MCF 10A (cell line): ENCODE measurements at regions not wholly inside any gene's neighbourhood (a gene's known extent, or its start where the extent isn't known, plus 50 kb on each side); places are given as distances from the start of the nearest gene placed in this dataset.

Source experiments
- BruUV-seq: library from RNA; stranded (reverse); fragments of 400-500 nt; replicated peaks from 2 replicates; lab custom pipeline; 2021; lab: Mats Ljungman, UMichigan
- CTCF ChIA-PET: fragments of 300-600 bp; sonication (Branson Sonifier 250); formaldehyde crosslinking; extraction: SDS; loops from one replicate; lab custom pipeline; 2021; ENCODE audit warnings: antibody characterized with exemption, inconsistent platforms; lab: Yijun Ruan, JAX
- POLR2A ChIA-PET: fragments of 300-600, 350-650 bp; sonication (Branson Sonifier 250); formaldehyde crosslinking; extraction: SDS; loops from one replicate; lab custom pipeline; 2020; ENCODE audit warnings: antibody characterized with exemption, inconsistent platforms; lab: Yijun Ruan, JAX
- DNase-seq: peaks from one replicate; pipeline ENCODE4 v3.0.0-alpha.2; 2018; ENCODE audit not compliant: unreplicated experiment
- H3K27ac Mint-ChIP-seq: one replicate; pipeline ENCODE4 v1.8.0; 2022; ENCODE audit warnings: mild to moderate bottlenecking, low read depth, mixed read lengths; ENCODE audit not compliant: unreplicated experiment
- H3K27me3 Mint-ChIP-seq: one replicate; pipeline ENCODE4 v1.8.0; 2022; ENCODE audit warnings: mixed read lengths; ENCODE audit not compliant: insufficient read depth, unreplicated experiment
- H3K36me3 Mint-ChIP-seq: one replicate; pipeline ENCODE4 v1.8.0; 2022; ENCODE audit warnings: mild to moderate bottlenecking, moderate library complexity, mixed read lengths; ENCODE audit not compliant: insufficient read depth, unreplicated experiment
- H3K4me1 Mint-ChIP-seq: one replicate; pipeline ENCODE4 v1.8.0; 2022; ENCODE audit warnings: mixed read lengths; ENCODE audit not compliant: insufficient read depth, unreplicated experiment
- H3K4me3 Mint-ChIP-seq: one replicate; pipeline ENCODE4 v1.8.0; 2022; ENCODE audit warnings: mild to moderate bottlenecking, moderate library complexity, mixed read lengths; ENCODE audit not compliant: unreplicated experiment
- H3K9me3 Mint-ChIP-seq: one replicate; pipeline ENCODE4 v1.8.0; 2022; ENCODE audit warnings: mixed read lengths; ENCODE audit not compliant: unreplicated experiment
- CTCF ChIP-seq: fragments of 200-600 bp; IDR thresholded peaks from one replicate; pipeline ENCODE4 v1.8.0; 2022; ENCODE audit warnings: antibody characterized with exemption, mild to moderate bottlenecking; ENCODE audit not compliant: unreplicated experiment
- intact Hi-C: fragments of 100-400 bp; cut with micrococcal nuclease; formaldehyde crosslinking; loops from 2 replicates; pipeline ENCODE4 v1.14.1; 2022

- ChIA-PET POLR2A (no interaction called here), CTCF (no interaction called here)
- Mint-ChIP-seq H3K27ac (no peak overlapping the region), H3K36me3 (no peaks in the 10 kb centered on the region), H3K9me3 (no peaks in the 10 kb centered on the region), H3K27me3 (no peaks in the 10 kb centered on the region), H3K4me1 (peaks cover 5% of the 10 kb centered on the region), H3K4me3 (no peak overlapping the region)
- no peak for DNase-seq
- TF ChIP-seq CTCF, result no peak
- BruUV-seq, result no TSS peak
- intact Hi-C loops, result no loop called here
Measured at GRCh38 chr3:154548341-154548740, 118.4 kb upstream of the GPR149 start.

- CTCF ChIA-PET, result interaction anchor here (0.7 kb wide), 1 partner anchor 10 kb away, joined by 3 read pairs; no protein-coding TSS in a partner anchor
Measured at GRCh38 chr3:154542837-154543236, 112.8 kb upstream of the GPR149 start.

GRCh38 chr3:154540950-154541604, 111.1 kb upstream of the GPR149 start:
- Mint-ChIP-seq H3K9me3 (peaks cover 3% of the 10 kb centered on the region), H3K27ac (no peak overlapping the region), H3K27me3 (no peaks in the 10 kb centered on the region), H3K4me3 (no peak overlapping the region), H3K36me3 (no peaks in the 10 kb centered on the region), H3K4me1 (peaks cover 20% of the 10 kb centered on the region)
- POLR2A ChIA-PET, result no interaction called here
- no peak for TF ChIP-seq CTCF
- CTCF ChIA-PET, result no interaction called here
- intact Hi-C loops, result no loop called here
- BruUV-seq, result no TSS peak
- peak; percentile 30 for DNase-seq

More at GRCh38 chr3:154542837-154543236, 112.8 kb upstream of the GPR149 start:
- DNase-seq, result no peak
- Mint-ChIP-seq H3K27me3 (no peaks in the 10 kb centered on the region), H3K9me3 (no peaks in the 10 kb centered on the region), H3K4me3 (no peak overlapping the region), H3K27ac (no peak overlapping the region), H3K36me3 (no peaks in the 10 kb centered on the region), H3K4me1 (peaks cover 20% of the 10 kb centered on the region)
- no TSS peak for BruUV-seq
- intact Hi-C loops, result no loop called here
- no peak for TF ChIP-seq CTCF
- POLR2A ChIA-PET, result no interaction called here

- peak; percentile 13 for DNase-seq
- BruUV-seq, result no TSS peak
Measured at GRCh38 chr3:154538566-154539360, 108.8 kb upstream of the GPR149 start.

More at GRCh38 chr3:154538566-154539360, 108.8 kb upstream of the GPR149 start:
- Mint-ChIP-seq H3K27ac (no peak overlapping the region), H3K27me3 (no peaks in the 10 kb centered on the region), H3K36me3 (no peaks in the 10 kb centered on the region), H3K9me3 (peaks cover 16% of the 10 kb centered on the region), H3K4me1 (peaks cover 20% of the 10 kb centered on the region), H3K4me3 (no peak overlapping the region)
- CTCF ChIA-PET, result no interaction called here
- no peak for TF ChIP-seq CTCF
- intact Hi-C loops, result no loop called here
- POLR2A ChIA-PET, result interaction anchor here (0.8 kb wide), 1 partner anchor 15 kb away, joined by 3 read pairs; no protein-coding TSS in a partner anchor
